HG03045 (cell line): ENCODE measurements at regions not wholly inside any gene's neighbourhood (a gene's known extent, or its start where the extent isn't known, plus 50 kb on each side); places are given as distances from the start of the nearest gene placed in this dataset.

Source experiments
- ATAC-seq: cut with Tn5 transposase; IDR thresholded peaks from one replicate; pipeline ENCODE4 v1.9.1; 2021; ENCODE audit warnings: mild to moderate bottlenecking, moderate library complexity; ENCODE audit not compliant: unreplicated experiment

GRCh38 chr4:63817196-63817865, 591.9 kb downstream of the TECRL start:
- no peak for ATAC-seq

GRCh38 chr4:63814171-63814964, 594.9 kb downstream of the TECRL start:
- no peak for ATAC-seq

GRCh38 chr4:63799166-63799565, 610.1 kb downstream of the TECRL start:
- ATAC-seq = no peak

DNA sequence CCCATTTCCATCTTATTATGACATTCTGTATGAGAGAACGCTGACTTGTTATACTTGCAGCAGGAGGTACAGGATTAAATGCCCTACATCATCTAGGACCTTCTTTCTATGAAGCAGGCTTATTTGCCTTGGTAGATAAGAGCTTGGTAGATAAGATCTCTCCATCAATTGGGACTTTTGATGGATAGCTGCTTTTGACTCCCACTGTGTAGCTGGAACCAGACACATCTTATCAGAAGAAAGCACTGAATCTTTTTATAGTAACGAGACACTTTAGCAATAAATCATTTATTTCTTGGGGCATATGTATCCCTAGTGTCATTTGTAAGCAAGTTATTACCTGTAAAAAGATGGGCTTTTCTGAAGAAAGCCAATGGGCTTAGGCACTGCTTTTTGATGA, 613.9 kb downstream of the TECRL start:
- ATAC-seq = no peak

GRCh38 chr4:63790377-63790776, 618.9 kb downstream of the TECRL start:
- no peak for ATAC-seq

GRCh38 chr4:63788271-63788670, 621.0 kb downstream of the TECRL start:
- no peak for ATAC-seq

DNA sequence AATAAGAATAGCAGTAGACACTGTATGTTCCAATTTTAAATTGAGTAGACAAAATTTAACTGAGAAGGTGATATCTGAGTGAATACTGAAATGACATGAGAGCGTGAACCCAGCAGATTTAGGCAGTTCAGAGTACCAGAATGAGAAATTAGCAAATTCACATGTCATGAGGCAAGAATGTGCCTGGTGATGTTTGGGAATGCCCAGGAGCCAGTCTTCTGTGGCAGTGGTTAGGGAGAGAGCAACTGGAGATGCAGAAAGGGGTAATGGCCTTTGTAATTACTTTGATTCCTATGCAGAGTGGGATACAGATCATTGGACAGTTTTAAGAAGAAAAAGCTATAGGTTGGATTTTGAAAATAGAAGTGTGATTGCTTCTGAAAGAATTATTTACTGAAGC, 621.9 kb downstream of the TECRL start:
- no peak for ATAC-seq

GRCh38 chr4:63786171-63786570, 623.1 kb downstream of the TECRL start:
- no peak for ATAC-seq

GRCh38 chr4:63784822-63785221, 624.4 kb downstream of the TECRL start:
- ATAC-seq = no peak

GRCh38 chr4:63777601-63778000, 631.6 kb downstream of the TECRL start:
- no peak for ATAC-seq

GRCh38 chr4:63764400-63764799, 644.9 kb downstream of the TECRL start:
- no peak for ATAC-seq

GRCh38 chr4:63757929-63758328, 651.3 kb downstream of the TECRL start:
- ATAC-seq = no peak

- no peak for ATAC-seq
Observed at GRCh38 chr4:63742882-63743281, 666.4 kb downstream of the TECRL start.

GRCh38 chr4:63729519-63729918, 679.7 kb downstream of the TECRL start:
- no peak for ATAC-seq

GRCh38 chr4:63728480-63729177, 680.6 kb downstream of the TECRL start:
- no peak for ATAC-seq

DNA sequence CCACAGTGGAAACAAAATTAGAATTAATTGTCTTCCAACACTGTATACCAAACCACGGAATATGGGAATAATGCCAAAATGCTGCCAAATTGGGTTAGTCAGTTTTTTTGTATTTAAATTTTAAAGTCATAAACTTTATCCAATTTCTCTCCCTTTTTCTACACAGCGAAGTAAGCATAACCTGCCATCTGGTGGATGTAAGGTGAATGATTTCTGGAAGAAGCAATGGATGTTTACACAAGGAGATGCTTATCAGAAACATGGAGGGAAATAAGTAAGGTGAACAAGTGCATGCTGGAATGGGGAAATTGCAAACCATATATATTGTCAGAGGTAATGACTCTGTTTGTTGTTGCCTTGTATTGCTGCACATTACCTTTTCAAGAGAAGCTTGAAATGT, 691.9 kb downstream of the TECRL start:
- no peak for ATAC-seq

DNA sequence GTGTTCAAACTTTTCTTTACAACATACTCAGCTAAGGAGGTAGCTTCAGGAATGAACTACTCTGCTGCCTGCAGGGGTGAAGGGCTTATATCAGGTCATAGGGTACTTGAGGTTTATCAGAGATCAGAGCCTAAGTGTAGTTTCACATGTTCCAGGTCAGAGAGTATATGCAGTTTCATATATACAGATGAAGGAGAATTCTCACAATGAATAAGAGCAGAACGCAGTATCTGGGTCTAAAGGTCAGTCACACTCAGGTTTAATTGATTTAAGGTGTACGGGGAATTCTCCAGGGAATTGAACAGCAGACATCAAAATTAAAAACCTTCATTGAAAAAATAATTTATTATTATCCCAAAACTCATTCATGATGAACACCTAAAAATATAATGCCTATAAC, 700.6 kb downstream of the TECRL start:
- ATAC-seq = no peak

- ATAC-seq = no peak
Observed at GRCh38 chr4:63700569-63700968, 708.7 kb downstream of the TECRL start.

DNA sequence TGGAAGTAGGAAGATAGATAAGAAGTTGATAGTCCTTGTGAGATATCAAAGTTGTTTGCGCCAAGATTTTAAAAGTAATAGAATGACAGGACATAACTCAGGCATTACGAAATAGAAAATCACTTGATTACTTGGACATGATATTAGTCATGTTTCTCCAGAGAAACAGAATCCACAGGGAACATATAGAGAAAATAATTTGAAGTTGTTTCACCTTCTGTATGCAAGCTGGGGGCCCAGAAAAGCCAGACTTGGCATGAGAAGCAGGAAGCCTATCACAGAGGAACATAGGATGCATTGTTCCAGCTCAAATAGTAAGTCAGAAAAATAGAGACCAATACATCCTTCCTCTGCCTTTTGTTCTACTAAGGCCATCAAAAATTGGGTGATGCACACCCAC, 715.9 kb downstream of the TECRL start:
- ATAC-seq = no peak

GRCh38 chr4:63678358-63678931, 730.8 kb downstream of the TECRL start:
- no peak for ATAC-seq

DNA sequence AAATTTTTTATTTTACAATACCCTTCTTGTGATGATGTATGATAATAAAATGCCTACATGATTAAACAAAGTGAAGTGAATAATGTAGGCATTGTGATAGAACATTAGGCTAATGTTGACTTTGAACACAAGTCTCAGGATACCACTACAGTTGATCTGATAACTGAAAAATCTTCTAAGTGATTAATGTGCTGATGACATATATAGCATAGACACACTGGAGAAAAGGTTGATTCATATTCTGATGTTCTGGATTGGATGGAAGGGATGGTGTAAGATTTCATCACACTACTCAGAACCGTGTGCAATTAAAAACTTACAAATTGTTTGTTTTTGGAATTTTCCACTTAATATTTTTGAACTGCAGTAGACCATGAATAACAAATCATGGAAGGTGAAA, 738.5 kb downstream of the TECRL start:
- ATAC-seq = no peak

- ATAC-seq = no peak
Observed at GRCh38 chr4:63663870-63664269, 745.4 kb downstream of the TECRL start.
